Cerebellar nuclear complex (tissue), 1 donor: ENCODE measurements at regions not wholly inside any gene's neighbourhood (a gene's known extent, or its start where the extent isn't known, plus 50 kb on each side); places are given as distances from the start of the nearest gene placed in this dataset.

Experiments used
- DNase-seq, 2 experiments: peaks; one replicate each; lab custom pipeline; 2025; lab: John Stamatoyannopoulos, UW

DNA sequence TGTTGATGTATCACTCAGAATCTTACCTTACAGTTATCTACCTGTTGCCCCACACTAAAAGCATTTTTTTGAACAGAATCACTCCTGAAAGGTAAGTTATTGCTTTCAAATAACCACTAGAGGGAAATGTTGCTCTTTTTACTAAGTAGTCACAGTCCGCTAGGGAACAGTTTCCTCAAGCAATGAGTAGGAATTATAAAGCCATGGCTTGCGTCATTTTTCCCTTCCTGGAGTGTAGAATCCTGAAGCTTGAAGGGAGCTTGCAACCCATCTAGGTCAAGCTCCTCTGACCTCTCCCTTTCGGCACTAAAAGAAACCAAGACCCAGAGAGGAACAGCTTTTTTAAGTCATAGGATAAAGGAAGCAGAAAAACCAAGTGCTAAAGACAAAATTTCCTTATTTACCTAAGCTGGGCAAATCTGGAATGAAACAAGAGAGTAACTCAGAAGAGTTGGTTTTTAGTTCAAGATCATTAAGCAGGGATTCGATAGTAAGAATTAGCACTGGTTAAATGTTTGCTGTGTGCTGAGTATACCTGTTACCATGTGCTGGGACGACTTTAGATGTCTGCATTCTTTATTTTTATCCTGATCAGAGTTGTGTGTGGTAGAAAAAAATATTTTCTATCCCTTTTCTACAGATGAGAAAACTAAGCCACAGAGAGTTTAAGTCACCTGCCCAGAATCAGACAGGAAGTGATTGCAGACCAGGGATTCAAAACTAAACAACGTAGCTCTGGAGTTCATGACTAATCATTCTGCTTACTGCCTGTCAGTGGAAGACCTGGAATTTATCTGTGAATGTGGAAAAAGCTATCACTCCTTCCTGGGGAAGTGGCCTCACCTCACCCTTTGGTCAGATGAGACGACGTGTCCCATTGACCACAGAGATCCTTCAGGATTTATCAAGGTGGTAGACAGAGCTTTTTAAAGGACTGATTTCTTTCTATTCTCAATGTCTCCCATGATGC is 631.5 kb downstream of the RAB28 start:
- peak in 1 of 2 experiments; percentile 5 for DNase-seq

DNA sequence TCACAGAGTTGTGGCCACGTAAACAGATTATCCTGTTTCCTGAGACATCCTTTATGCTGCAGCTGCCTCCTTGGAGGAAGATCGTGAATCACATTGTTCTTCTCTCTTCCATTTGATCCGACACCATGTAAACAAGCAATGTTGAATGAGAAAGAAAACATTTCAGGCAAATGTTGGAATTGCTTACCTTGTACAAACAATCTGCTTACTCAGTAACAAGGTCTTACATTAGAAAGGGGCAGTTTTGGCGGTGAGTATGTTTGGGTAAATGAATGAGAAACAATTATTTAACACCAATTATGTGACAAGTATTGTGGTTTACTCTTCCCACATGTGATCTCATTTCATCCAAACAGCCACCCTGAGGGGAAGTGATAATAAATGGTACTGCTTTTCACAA is 637.8 kb downstream of the RAB28 start:
- no peak for DNase-seq

DNA sequence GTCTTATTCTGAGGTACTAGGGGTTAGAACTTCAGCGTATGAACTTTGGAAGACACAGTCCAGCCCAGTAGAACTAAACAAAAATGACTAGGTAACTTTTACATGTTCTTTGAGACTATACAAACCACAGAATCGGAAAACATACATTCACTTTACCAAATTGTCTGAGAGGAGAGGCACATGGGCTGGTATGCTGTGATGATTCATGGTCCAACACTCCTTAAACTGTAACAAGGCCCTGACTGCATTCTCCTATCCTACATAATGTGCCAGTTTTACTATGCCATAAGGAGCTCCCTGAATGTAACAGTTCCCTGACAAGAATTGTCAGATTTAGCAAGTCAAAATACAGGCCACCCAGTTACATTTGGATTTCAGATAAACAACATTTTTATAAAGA is 640.0 kb downstream of the RAB28 start:
- no peak for DNase-seq

DNA sequence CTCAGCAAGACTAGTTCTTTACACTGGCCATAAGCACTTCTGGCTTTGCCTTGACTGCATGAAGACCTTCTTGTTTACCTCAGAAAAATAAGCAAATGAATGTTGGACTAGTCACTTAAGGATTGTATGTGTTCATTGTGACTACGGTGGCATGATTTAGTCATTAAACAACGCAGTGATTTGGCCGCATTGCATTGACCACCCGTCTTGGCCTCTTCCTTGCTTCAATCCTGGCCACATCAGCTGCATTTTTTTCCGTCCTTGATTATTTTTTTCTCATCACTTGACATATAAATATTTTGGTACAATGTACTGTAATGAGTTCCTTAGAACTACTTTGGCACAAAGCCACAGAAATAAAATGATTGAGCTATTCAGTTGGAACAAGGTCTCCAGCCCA is 656.2 kb downstream of the RAB28 start:
- DNase-seq: no peak

DNA sequence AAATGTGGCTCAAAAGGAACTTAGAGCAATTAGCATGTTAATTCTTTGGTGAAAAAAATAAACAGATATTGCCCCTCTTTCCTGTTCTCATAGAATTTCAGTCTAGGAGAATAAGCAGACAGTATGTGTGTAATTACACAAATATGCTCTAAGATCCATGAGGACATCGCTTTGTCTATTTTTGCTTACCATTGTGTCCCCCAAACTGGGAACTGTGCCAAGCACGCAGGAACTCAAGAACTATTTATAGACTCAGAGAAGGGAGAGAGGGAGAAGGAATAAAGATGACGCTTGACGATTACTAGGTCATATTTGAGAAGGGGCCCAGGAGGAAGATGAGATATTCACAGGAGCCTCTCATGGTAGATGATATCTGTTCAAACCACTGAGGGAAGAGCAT is 692.6 kb downstream of the RAB28 start:
- no peak for DNase-seq

DNA sequence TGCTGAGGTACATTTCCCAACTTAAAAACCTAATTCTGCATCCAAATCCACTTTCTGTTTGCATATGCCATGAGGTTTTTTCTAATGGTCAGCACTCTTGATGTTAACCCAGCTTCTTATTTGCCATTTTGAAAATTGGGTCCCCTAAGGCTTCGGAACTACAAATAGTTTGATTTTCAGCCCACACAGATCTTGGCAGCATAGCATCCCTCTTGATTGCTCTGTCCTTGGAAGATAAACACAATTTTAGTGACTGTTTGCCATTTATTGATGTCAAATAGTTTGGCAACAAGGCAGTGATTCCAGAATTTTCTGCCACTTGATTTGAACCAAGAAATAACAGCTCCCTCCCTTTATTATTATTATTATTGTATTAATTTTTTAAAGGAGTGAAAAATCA is 696.9 kb downstream of the RAB28 start:
- no peak for DNase-seq

DNA sequence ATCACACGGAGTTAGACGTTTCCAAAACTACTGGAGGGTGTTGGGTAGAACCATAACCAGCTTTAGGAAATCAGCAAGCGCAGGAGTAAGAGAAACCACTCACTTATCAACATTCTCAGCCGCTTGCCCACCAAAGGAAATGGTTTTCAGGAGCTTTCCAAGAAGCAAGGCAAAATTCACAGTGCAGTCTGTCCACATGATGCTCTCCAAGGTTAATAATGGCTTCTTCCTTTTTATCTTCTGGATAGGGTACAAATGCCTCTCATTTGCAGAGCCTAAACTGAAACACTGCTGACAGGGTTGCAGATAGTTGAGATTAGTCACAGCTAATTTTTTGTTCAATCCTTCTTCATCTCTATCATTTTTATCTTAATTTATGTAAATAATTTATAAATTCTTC is 705.4 kb downstream of the RAB28 start:
- no peak for DNase-seq

DNA sequence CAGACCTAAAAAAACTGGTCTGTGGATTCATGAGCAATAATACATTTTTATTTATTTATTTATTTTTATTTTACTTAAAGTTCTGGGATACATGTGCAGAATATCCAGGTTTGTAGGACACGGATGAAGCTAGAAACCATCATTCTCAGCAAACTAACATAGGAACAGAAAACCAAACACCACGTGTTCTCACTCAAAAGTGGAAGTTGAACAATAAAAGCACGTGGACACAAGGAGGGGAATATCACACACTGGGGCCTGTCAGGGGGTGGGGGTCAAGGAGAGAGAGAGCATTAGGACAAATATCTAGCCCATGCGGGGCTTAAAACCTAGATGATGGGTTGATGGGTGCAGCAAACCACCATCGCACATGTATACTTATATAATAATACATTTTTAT is 705.9 kb downstream of the RAB28 start:
- DNase-seq: no peak

DNA sequence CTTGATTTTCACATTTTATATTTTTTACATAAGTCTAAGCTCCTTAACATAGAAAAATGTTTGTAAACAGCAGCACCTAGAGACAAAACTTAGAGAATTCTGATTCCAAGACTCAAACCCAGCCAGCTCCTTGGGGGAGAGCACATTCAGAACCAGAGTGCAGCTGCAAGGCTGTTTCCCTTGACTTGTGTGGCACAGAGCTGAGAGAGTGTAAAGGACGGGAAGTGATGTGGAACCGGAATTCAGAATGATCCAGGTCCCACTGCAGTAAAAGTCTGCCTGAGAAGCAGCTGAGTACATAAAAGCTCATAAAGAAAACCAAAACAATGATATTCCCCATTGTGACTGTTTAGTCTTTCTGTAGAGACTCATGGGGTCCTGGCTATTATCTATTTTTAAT is 713.8 kb downstream of the RAB28 start:
- DNase-seq: no peak

DNA sequence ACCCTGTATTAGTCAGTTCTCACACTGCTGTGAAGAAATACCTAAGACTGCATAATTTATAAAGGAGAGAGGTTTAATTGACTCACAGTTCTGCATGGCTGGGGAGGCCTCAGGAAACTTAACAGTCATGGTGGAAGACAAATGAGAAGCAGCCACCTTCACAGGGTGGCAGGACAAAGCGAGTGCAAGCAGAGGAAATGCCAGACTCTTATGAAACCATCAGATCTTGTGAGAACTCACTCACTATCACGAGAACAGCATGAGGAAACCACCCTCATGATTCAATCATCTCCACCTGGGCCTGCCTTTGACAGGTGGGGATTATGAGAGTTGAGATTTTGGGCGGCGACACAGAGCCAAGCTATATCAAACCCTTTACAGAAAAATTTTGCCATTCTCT is 722.4 kb downstream of the RAB28 start:
- DNase-seq: no peak

DNA sequence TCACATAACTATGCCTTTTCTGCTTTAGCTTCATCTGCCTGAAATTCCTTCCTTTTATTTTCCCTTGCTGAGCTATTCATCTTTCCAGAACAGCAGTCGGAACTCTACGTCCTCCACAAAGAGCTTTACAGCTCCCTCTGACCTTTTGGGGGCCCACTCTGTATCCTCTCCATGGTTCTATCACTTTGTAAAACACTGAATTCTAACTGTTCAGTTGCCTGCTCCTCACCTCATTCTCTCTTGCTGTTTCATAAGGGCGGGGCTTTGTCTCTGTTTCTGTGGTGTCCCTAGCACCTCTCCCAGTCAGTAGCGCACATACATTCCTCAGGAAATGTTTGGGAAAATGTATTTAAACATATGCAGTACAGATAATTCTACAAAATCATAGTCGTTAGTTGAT is 737.0 kb downstream of the RAB28 start:
- DNase-seq: no peak

DNA sequence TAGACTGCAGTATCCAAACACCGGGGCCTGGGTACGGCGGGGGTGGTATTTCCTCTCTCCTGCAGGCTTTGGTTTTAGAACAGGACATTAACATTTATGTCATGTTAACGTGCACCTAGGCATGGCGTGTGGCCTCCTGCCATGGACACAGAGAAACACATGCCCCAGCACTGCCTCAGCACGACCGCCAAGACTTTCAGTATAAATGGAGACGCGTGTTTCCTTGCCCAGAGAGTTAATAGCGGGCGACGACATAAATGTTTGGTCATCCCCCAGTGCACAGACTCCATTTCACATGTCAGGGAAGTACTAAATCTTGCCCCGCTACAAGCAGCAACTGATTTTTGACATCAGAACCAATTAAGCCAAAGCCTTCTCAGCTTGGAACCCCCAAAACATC is 737.9 kb downstream of the RAB28 start:
- DNase-seq: no peak

DNA sequence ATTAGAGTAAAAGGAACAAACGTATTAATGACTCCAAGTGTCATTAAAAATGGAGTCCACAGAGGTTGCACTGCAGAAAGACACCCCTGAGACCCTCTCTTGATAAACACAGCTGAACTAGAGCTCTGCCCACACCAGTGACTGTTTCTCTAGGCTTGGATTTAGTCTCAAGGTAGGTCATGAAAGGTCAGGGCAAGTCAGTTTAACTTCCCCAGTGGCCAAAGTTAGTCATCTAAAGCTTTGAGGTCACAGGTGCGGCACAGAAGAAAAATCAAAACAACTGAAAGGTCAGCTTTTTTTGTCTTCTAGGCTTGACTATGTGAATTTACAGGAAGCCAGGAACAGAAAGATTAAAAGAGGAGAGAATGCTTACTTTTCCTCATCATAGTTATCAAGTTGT is 749.6 kb downstream of the RAB28 start:
- DNase-seq: no peak

DNA sequence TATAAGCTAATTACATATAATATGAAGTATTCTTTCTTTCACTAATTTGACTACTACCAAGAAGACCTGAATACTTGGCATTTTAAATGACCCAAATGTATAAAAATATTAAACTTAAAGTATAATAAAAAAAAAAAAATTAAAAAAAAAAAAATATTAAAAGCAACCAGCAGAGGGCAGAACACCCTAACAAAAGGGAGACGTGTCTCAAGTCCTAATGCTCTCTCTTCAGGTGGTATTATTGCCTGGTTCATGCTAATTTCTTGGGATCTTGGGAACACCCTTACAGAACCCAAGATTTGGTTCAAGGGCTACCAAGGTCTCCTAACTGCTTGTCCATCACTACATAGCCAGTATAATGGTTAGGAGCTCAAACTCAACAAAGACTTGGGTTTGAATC is 754.8 kb downstream of the RAB28 start:
- DNase-seq: no peak

DNA sequence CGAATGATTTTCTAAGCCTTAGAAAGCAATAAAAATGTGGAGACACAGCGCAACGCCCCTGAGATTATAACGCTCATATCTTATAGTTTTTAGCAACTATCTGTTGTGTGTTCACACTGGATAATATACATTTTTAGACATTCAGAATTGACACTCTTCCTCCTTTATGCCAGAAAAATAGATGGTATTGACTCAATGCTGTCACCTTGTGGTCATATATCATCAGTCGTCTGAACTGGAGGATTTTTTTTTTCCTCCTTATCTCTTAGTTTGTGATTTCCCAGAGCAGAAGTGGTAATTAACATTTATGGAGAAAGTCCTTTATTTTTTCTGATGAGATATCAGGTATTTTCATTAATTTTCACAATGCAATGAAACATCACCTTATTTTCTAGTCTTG is 759.6 kb downstream of the RAB28 start:
- DNase-seq: no peak

DNA sequence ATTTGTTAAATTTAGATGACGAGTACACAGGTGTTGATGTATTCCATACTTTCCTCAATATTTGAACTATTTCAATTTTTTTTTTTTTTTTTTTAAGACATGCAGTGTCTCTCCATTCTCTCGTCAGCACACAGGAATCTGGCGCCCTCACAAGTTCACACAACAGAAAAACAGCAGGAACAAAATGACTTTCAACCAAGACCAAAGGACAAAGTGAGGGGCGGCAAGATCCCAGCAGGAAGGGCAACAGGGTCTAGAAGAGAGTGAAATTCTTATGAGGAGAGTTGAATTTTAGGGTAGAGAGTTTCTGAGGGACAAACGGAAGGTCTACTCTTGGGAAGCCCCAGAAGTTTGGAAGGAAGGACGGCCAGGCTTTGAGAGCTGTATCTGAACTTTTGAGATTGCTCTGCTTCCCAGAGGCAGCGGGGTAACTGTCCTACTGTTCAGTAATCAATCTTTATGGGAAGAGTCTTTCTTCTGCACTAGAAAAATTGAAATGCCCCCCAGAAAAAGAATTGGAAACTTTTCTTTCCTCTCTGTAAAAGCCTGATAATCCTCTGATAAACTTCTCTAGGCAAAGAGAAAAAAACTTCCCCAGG is 760.2 kb downstream of the RAB28 start:
- no peak for DNase-seq

DNA sequence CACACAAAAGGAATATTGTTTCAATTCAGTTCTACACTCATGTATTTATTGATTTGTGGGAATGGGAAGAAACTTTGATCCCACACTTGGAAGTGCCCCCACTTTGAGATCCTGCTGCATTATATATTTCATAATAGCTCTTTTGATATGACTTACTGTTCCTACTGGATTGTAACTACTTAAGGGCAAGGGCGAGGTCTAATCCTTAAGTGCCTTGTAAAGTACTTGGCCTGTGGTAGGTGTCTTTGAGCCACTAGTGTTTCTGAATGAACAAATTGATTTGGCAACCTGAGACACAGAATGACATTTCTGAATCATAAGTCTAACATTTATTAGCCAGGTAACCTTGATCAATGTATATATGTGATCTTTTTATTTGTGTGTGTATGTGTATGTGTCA is 767.2 kb downstream of the RAB28 start:
- DNase-seq: no peak

DNA sequence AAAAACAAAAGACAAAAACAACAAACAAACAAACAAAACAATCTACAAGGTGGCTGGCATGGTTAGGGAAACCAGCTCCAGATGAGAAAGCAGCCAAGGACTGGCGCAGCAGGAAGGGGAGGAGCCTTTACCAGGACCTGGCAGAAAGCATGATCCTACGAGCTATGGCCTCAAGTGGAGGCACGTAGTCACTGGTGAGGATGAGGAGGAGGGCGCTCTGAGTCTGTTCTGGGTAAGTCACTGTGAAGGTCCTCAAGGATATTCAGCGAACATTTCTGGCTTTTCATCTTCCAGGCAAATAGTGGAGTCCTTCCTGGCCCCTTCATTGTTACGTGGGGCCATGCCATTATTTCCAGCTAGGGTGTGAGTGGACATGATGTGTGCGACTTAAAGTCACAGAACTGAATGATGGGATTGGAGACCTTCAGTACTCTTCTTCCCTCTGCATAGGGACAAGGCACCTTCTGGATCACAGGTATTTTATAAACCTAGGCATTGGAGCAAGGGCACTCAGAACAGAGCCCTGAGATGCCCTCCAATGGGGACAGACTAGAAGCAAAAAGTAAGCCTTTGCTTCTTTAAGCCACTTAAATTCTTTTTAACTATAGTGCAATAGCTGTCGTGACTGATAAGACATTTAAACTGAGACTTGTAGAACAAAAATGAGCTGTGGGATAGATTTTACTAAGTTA is 771.3 kb downstream of the RAB28 start:
- no peak for DNase-seq

DNA sequence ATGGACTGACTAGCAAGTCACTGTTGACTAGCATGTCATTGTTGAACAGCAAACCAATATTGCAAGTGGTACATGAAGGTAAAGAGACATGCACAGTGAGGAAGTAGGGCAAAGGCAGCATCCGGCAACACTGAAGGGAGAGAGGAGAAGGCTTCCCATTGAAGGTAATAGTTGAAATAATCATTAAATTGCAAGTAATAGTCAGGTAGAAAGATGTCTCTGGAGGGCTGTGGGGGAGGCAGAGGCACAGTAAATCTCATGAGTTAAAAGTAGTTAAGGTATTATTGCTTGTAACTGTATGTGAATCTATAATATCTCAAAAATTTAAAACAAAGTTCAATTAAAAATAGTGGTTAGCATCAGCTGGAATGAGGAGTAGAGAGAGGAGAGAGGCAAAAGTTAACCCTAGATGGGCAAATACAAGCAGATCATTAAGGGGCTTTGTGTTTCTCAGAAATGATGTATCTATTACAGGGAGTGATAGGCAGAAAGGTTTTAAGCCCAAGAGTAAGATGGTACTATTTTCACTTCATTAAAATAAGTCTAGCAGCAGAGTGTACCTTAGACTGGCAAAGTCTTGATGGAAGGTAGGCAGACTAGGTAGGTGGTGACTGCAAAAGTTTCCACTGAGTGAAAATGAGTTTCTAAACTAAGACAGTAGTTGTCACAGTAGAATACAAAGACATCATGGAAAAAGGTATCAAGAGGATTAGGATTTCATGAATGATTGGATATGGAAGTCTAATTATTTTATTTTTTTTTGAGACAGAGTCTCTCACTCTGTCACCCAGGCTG is 776.6 kb downstream of the RAB28 start:
- no peak for DNase-seq

DNA sequence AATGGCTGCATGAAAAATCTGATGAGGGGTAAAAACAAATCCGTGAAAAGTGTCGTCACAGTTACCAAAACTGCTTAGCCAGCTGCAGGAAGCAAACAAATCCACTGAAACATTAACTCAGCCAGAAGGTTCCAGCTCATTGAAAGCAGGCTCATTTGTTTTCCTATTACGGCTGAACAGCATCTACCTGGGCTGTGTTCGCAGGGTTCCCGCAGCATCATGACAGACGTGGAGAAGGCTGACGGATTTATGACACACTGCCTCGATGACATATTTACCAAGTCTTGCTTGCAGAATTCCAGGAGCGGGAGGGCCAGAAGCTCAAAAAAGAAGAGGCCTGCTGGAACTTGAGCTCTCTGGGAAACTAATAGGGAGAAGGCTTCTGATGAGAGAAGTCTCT is 781.1 kb downstream of the RAB28 start:
- DNase-seq: no peak

DNA sequence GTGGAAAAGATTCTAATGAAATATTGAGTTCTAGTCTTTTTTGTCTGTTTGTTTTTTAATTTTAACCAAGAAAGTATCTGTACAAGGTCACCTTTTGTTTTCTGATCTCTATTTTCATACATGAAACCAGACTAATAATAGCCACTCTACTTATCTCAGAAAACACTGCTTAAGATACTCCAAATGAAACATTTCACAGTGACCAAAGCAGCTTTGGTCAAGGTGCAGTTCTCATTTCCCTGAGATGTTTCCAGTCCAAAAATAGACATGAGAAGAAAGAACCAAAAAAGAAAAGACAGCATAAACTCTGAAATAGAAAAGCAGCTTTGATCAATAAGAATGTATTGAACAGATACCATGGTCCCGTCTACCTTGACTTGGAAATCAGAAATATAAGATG is 782.8 kb downstream of the RAB28 start:
- no peak for DNase-seq

DNA sequence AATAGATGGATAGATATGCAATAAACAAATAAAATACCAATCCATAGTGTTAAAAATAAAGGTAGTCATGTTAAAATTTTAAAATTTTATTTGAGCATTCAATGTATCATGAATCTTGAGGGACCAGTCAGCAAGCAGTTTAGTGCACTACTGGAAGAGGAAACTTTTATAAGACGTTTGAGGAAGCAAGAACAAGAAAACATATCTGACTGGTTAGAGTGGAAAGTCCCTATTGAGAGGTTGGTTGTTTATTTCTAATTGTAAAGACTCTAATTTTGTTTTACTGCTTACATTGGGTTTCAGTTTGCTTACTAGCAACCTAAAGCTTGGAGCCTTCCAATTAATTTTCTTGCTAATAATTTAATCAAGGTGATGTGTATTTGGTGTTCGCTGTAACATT is 786.2 kb downstream of the RAB28 start:
- no peak for DNase-seq
